NCI-H460 (cell line): ENCODE measurements at regions not wholly inside any gene's neighbourhood (a gene's known extent, or its start where the extent isn't known, plus 50 kb on each side); places are given as distances from the start of the nearest gene placed in this dataset.

Experiments
- DNase-seq: peaks from one replicate; pipeline ENCODE4 v3.0.0-alpha.2; 2016; ENCODE audit warnings: low read depth; ENCODE audit errors: extremely low read depth

DNA sequence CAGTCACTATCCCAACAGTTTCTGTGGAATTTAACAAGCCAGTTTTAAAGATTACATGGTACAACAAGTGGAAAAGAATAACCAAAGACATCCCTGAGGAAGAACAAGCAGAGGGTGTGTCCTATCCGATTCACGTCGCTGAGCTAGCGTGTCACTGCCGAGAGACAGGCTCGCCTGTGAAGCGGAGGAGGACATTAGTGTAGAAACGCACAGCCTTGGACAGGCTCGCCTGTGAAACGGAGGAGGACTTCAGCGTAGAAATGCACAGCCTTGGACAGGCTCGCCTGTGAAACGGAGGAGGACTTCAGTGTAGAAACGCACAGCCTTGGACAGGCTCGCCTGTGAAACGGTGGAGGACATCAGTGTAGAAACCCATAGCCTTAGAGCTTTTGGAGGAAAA lies 52.7 kb upstream of the INPP5A start:
- DNase-seq, result no peak

DNA sequence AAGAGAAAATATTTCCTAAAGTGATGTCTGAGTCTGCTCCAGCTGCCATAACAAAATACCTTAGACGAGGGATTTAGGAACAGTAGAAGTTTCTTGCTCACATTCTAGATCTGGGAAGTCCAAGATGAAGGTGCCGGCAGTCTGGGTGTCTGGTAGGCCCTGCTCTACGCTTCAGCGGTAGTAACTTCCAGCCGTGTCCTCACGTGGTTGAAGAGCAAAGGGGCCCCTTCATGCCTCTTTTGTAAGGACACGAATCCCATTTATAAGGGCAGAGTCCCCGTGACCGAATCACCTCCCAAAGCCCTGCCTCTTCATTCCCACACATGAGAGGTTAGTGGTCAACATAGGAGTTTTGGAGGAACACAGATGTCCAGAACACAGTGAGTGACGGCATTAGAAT lies 52.2 kb upstream of the INPP5A start:
- DNase-seq, result no peak

DNA sequence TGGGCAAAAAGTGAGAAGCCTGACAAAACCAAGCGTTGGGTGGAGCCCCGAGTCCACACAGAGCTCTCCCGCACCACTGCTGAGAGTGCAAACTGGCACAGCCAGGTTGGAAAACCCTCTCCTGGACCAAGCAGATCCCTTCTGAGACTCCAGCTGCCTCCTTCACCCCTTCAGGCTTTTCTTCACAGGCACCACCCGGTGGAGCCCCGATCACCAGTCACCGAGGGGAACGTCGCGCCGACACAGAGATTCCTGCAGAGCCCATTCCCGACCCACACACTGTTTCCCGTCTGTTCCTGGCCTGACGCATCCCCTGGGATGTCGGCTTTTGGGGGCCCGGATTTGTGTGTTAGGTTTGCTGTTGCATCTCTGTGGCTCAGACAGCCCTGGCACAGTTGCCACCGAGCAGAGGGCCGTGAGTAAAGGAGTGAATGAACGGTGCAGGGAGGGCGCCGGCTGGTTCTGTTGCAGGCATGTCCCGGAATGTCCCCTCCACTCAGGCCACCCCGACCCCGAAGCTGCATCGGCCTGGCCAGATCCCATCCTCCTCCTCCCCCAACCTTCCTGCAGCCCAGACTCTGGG lies 51.0 kb upstream of the INPP5A start:
- no peak for DNase-seq

DNA sequence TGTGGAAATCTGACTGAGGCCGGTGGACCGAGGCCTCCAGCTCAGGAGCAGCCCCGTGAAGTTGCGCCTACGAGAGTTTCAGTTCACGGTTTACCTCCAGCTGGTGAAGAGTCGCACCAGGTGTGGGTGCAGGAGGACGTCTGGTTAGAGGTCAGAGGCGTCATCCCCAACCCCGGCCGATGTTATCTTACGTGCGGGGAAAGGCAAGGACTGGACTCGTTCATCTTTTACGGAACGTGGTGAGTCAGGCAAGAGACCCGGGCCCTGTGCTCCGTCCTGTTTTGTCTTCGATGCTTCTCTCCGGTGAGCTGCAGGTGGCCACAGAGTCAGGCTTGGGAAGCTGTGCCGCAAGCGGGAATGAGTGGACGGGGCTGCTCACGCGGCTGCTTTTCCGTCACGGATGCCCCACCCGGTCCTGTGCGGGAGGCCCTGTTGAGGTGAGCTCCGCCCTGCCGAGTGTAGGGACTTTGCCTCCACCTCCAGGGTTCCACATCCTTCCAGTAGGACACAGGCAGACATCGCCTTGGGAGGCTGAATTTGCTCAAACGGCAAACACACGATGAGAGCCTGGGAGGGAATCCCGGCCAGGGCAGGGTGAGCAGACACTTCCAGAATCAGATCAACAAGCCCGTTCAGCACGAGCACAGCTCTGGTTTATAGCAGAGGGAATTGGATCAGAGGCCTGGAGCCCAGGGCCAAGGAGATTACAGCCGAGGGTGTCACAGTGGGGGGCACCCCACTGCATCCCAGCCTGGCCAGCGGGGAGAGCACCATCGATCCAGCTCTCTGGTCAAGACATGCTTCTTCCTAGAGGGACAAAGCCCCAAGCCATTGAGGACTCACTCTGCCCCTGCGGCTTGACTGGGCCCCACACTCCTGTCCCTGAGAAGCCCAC lies 50.1 kb upstream of the INPP5A start:
- no peak for DNase-seq
